ENCODE measurements at regions not wholly inside any gene's neighbourhood (a gene's known extent, or its start where the extent isn't known, plus 50 kb on each side); places are given as distances from the start of the nearest gene placed in this dataset.

DNA sequence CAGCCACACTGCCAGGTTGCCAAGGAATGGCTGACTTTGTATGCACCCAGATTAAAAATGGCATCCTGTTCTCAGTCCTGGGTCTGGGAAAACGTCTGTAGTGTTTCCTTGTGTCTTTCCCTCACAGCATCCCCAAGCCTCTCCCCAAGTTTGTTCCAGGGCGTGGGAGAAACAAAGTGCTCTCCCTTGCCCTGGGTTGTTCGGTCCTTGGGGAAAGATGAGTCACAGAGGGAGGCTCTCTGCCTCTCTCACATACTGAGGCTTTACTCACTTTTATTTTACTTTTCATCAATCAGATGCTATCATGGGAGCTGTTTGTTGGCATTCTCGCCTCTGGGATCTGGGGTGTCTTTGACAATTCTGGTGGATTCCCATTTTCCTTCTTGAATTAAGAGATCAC, 492.3 kb downstream of the XIRP2 start:
- TF ChIP-seq, protein P1, sequence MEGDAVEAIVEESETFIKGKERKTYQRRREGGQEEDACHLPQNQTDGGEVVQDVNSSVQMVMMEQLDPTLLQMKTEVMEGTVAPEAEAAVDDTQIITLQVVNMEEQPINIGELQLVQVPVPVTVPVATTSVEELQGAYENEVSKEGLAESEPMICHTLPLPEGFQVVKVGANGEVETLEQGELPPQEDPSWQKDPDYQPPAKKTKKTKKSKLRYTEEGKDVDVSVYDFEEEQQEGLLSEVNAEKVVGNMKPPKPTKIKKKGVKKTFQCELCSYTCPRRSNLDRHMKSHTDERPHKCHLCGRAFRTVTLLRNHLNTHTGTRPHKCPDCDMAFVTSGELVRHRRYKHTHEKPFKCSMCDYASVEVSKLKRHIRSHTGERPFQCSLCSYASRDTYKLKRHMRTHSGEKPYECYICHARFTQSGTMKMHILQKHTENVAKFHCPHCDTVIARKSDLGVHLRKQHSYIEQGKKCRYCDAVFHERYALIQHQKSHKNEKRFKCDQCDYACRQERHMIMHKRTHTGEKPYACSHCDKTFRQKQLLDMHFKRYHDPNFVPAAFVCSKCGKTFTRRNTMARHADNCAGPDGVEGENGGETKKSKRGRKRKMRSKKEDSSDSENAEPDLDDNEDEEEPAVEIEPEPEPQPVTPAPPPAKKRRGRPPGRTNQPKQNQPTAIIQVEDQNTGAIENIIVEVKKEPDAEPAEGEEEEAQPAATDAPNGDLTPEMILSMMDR (IDR thresholded peaks at IDR 0.05; ENCODE audit: unreplicated experiment in 3 of 3): no peak
- Mint-ChIP-seq H3K9me3 (peaks cover 14% of the 10 kb centered on the region), H3K4me3 (no peak overlapping the region), H3K36me3 (ENCODE audit: low read depth) (no peaks in the 10 kb centered on the region), H3K27me3 (ENCODE audit: low read depth) (no peaks in the 10 kb centered on the region), H3K4me1 (no peaks in the 10 kb centered on the region), H3K27ac (no peak overlapping the region)

DNA sequence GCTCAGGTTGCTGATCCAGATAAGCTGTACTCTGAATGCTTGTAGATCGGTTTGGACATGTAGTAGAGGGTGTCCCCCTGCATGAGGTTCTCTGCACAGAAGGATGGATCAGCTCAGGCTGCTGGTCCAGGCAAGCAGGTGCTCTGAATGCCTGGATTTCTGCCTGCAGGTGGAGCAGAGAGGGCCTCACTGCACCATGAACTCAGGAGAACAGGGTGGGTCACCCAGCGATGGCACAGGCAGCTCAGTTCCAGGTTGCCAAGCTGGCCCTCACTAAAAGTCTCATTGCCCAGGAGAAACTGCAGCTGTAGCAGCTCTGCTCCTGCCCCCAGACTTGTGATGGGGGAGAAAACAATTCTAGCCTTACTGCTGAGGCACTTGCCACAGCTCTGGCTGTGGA, 491.8 kb downstream of the XIRP2 start:
- H3K4me3 Mint-ChIP-seq: no peak overlapping the region
- no peaks in the 10 kb centered on the region for H3K27me3 Mint-ChIP-seq (ENCODE audit: low read depth)
- TF ChIP-seq, protein P1 (IDR thresholded peaks at IDR 0.05; ENCODE audit: unreplicated experiment in 3 of 3): no peak
- no peaks in the 10 kb centered on the region for H3K36me3 Mint-ChIP-seq (ENCODE audit: low read depth)
- no peaks in the 10 kb centered on the region for H3K4me1 Mint-ChIP-seq
- H3K9me3 Mint-ChIP-seq: peaks cover 14% of the 10 kb centered on the region
- no peak overlapping the region for H3K27ac Mint-ChIP-seq

DNA sequence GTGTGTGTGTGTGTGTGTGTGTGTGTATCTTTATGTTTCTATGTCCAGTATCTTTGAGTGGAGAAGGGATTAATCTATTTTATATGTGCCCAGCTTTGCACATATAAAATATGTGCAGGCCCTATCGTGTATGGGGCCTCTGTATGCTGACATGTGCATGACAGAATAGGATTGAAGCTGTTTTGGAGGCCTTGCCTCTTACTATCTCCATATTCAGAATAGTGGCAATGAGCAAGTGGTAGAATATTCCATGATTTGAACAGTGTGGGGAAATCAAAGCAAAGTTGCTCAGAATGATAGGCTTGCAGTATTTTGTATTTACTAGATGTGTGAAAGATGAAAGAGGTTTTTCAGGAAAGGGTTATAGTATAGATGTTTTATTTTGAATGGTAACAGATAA, 480.8 kb downstream of the XIRP2 start:
- H3K27ac Mint-ChIP-seq: no peak overlapping the region
- TF ChIP-seq, protein P1 (IDR thresholded peaks at IDR 0.05; ENCODE audit: unreplicated experiment in 3 of 3): no peak
- peaks cover 10% of the 10 kb centered on the region for H3K9me3 Mint-ChIP-seq
- peaks cover 17% of the 10 kb centered on the region for H3K4me1 Mint-ChIP-seq
- no peaks in the 10 kb centered on the region for H3K36me3 Mint-ChIP-seq (ENCODE audit: low read depth)
- no peaks in the 10 kb centered on the region for H3K27me3 Mint-ChIP-seq (ENCODE audit: low read depth)
- H3K4me3 Mint-ChIP-seq: no peak overlapping the region

DNA sequence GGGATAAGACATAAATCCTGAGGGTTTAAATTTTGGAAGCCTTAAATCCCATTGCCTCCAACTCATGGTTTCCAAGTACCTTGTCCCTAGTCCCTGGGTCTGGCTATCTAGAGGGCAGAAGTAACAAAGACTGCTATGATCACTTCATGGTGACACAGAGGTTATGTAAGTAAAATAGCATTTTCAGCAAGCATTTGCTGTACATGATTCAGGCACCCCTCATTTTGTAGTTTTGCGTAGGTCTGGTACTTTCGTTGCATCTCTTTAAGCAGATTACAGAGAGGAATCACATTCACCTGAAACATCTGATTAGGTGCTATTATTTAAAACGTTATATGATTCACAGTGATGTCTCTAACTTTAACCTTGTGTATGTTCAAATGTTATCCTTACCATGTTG, 480.1 kb downstream of the XIRP2 start:
- H3K4me1 Mint-ChIP-seq: peaks cover 17% of the 10 kb centered on the region
- no peak overlapping the region for H3K27ac Mint-ChIP-seq
- H3K9me3 Mint-ChIP-seq: peaks cover 10% of the 10 kb centered on the region
- no peak overlapping the region for H3K4me3 Mint-ChIP-seq
- no peaks in the 10 kb centered on the region for H3K36me3 Mint-ChIP-seq (ENCODE audit: low read depth)
- TF ChIP-seq, protein P1 (IDR thresholded peaks at IDR 0.05; ENCODE audit: unreplicated experiment in 3 of 3): no peak
- no peaks in the 10 kb centered on the region for H3K27me3 Mint-ChIP-seq (ENCODE audit: low read depth)

DNA sequence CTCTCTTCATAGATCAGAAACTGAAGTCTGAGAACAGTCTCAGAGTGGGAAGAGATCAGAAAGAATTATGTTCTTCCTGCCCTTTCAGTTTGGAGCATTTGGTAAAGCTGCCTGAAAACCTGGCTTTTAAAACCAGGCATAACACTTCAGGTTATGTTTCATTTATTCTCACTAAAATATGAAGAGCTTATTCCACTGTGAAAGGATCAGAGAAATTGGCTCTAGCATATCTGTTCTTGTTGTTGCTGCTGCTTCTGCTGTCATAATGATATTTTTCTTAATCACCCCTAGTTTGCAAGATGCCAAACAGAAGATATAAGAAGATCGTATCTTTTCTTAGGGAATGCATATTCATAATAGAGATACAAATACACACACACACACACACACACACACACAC, 476.9 kb downstream of the XIRP2 start:
- peaks cover 17% of the 10 kb centered on the region for H3K4me1 Mint-ChIP-seq

DNA sequence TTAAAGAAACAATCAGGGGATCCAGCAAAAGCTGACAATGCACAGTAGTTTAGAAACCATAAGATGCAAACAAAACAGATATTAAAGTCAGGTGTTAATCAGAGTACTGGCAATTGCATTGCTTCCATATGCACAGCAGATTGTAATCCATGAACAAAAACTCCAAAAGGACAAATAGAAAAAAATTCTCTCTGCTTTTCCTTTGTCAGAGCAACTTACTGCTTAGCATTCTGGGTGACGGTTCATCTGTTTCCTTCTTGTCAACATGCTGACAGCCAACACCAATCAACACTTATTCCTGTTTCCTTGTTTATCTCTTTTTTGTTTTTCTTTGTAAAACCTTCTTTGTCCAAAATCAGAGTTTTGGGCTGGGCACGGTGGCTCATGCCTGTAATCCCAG, 473.1 kb downstream of the XIRP2 start:
- Mint-ChIP-seq H3K27me3 (ENCODE audit: low read depth) (no peaks in the 10 kb centered on the region), H3K9me3 (peaks cover 3% of the 10 kb centered on the region), H3K27ac (no peak overlapping the region), H3K4me1 (peaks cover 12% of the 10 kb centered on the region), H3K4me3 (no peak overlapping the region), H3K36me3 (ENCODE audit: low read depth) (no peaks in the 10 kb centered on the region)
- TF ChIP-seq, protein P1 (IDR thresholded peaks at IDR 0.05; ENCODE audit: unreplicated experiment in 3 of 3): no peak

More for the DNA sequence above, 476.9 kb downstream of the XIRP2 start:
- TF ChIP-seq, protein P1 (IDR thresholded peaks at IDR 0.05; ENCODE audit: unreplicated experiment in 3 of 3): no peak
- Mint-ChIP-seq H3K9me3 (peaks cover 5% of the 10 kb centered on the region), H3K36me3 (ENCODE audit: low read depth) (no peaks in the 10 kb centered on the region), H3K4me3 (no peak overlapping the region), H3K27me3 (ENCODE audit: low read depth) (no peaks in the 10 kb centered on the region), H3K27ac (peak overlapping the region; percentile 67 to 82 (median 71))
